Body of pancreas (tissue), 4 donors: ENCODE measurements at regions not wholly inside any gene's neighbourhood (a gene's known extent, or its start where the extent isn't known, plus 50 kb on each side); places are given as distances from the start of the nearest gene placed in this dataset.

ENCODE experiments used
- ATAC-seq: fragments of 150-250 bp; one replicate; pipeline ENCODE4 v1.9.1; 2016
- DNase-seq, 4 donors: peaks; one replicate each; pipeline ENCODE4 v3.0.0-alpha.2; 2019
- H3K27ac ChIP-seq, 4 donors: fragments of 200-600 bp; sonication (generic); 1 replicate in 3 of 4; 2 replicates in 1 of 4; pipeline versions ENCODE4 v1.5.1 to v1.6.1; 2016 to 2019; ENCODE audit warnings: mild to moderate bottlenecking in 1 of 4, mixed read lengths in 1 of 4, moderate library complexity in 1 of 4
- H3K27me3 ChIP-seq, 2 donors: fragments of 200-600 bp; sonication (generic); one replicate each; pipeline ENCODE4 v1.6.0; 2016; ENCODE audit warnings: mild to moderate bottlenecking in 1 of 2
- H3K36me3 ChIP-seq, 2 donors: fragments of 200-600 bp; sonication (generic); replicated peaks in 1 of 2; 2 replicates each; pipeline ENCODE4 v1.5.1; 2016; ENCODE audit warnings: low read depth in 2 of 2; ENCODE audit not compliant: insufficient read depth in 1 of 2
- H3K4me1 ChIP-seq: fragments of 200-600 bp; sonication (generic); one replicate; pipeline ENCODE4 v1.6.0; 2016
- H3K4me3 ChIP-seq, 2 donors: fragments of 200-600 bp; sonication (generic); 1 replicate in 1 of 2; 2 replicates in 1 of 2; pipeline ENCODE4 v1.5.1; 2016 to 2019
- H3K9me3 ChIP-seq, 3 donors: fragments of 200-600 bp; sonication (generic); 1 replicate in 2 of 3; 2 replicates in 1 of 3; pipeline ENCODE4 v1.5.1; 2016
- CTCF ChIP-seq, 7 experiments: fragments of 450-650 bp in 4 of 7; fragments of 200-600 bp in 3 of 7; sonication (generic) in 3 of 7; IDR thresholded peaks; one replicate each; pipeline ENCODE4 v1.5.1; 2016 to 2019; ENCODE audit warnings: antibody characterized with exemption in 7 of 7
- POLR2A ChIP-seq, 3 donors: fragments of 450-650 bp; IDR thresholded peaks; one replicate each; pipeline ENCODE4 v1.6.1; 2016; ENCODE audit warnings: antibody characterized with exemption in 3 of 3, mild to moderate bottlenecking in 2 of 3
- WGBS, 2 donors: methylation state at CpG; one replicate each; pipeline ENCODE4 v1.1.5; 2017; 5-methylcytosine and 5-hydroxymethylcytosine counted together
- intact Hi-C: fragments of 100-400 bp; cut with DNase I; formaldehyde crosslinking; loops from one replicate; pipeline ENCODE4 v1.15.1; 2023

GRCh38 chr21:18663663-18664062 is 260.1 kb upstream of the TMPRSS15 start:
- TF ChIP-seq POLR2A (IDR thresholded peaks at IDR 0.05) (no peak), CTCF (IDR thresholded peaks at IDR 0.05) (no peak)
- Histone ChIP-seq H3K4me1 (no peaks in the 10 kb centered on the region), H3K27ac (no peak overlapping the region), H3K9me3 (no peaks in the 10 kb centered on the region), H3K36me3 (no peaks in the 10 kb centered on the region), H3K4me3 (no peak overlapping the region), H3K27me3 (no peaks in the 10 kb centered on the region)
- intact Hi-C loops, result no loop called here
- WGBS, 2 donors, result 56 to 62% methylated on average over 3 of the region's 3 CpGs
- ATAC-seq, result no peak
- no peak for DNase-seq

GRCh38 chr21:18666725-18667124 is 263.1 kb upstream of the TMPRSS15 start:
- Histone ChIP-seq H3K27me3 (no peaks in the 10 kb centered on the region), H3K4me1 (no peaks in the 10 kb centered on the region), H3K27ac (no peak overlapping the region), H3K9me3 (no peaks in the 10 kb centered on the region), H3K4me3 (no peak overlapping the region), H3K36me3 (no peaks in the 10 kb centered on the region)
- 45 to 65% methylated on average over 1 of the region's 1 CpG for WGBS, 2 donors
- intact Hi-C loops, result no loop called here
- no peak for TF ChIP-seq POLR2A (IDR thresholded peaks at IDR 0.05)
- TF ChIP-seq CTCF (IDR thresholded peaks at IDR 0.05), result no peak
- DNase-seq (no peak), ATAC-seq (no peak)

- H3K27me3 ChIP-seq, result no peaks in the 10 kb centered on the region
- H3K27ac ChIP-seq, result no peak overlapping the region
- TF ChIP-seq POLR2A (IDR thresholded peaks at IDR 0.05) (no peak), CTCF (IDR thresholded peaks at IDR 0.05) (no peak)
- no peak overlapping the region for H3K4me3 ChIP-seq
- intact Hi-C loops, result no loop called here
- H3K4me1 ChIP-seq, result no peaks in the 10 kb centered on the region
- ATAC-seq, result no peak
- WGBS, 2 donors, result 39 to 58% methylated on average over 1 of the region's 1 CpG
- DNase-seq, result no peak
- H3K36me3 ChIP-seq, result no peaks in the 10 kb centered on the region
- H3K9me3 ChIP-seq, result no peaks in the 10 kb centered on the region
These were observed 270.2 kb upstream of the TMPRSS15 start for GRCh38 chr21:18673789-18674188.

- intact Hi-C loops, result no loop called here
- no peak for ATAC-seq
- no peak for TF ChIP-seq POLR2A (IDR thresholded peaks at IDR 0.05)
- TF ChIP-seq CTCF (IDR thresholded peaks at IDR 0.05), result no peak
These were observed 274.0 kb upstream of the TMPRSS15 start for GRCh38 chr21:18677632-18678031.

GRCh38 chr21:18705971-18706370 is 302.4 kb upstream of the TMPRSS15 start:
- intact Hi-C loops, result no loop called here
- Histone ChIP-seq H3K4me3 (no peak overlapping the region), H3K4me1 (no peaks in the 10 kb centered on the region), H3K9me3 (no peaks in the 10 kb centered on the region), H3K36me3 (no peaks in the 10 kb centered on the region), H3K27ac (no peak overlapping the region), H3K27me3 (no peaks in the 10 kb centered on the region)
- WGBS, 2 donors, result 29 to 37% methylated on average over 3 of the region's 3 CpGs
- DNase-seq (no peak), ATAC-seq (no peak)
- TF ChIP-seq CTCF (IDR thresholded peaks at IDR 0.05) (no peak), POLR2A (IDR thresholded peaks at IDR 0.05) (no peak)

More at GRCh38 chr21:18677632-18678031, 274.0 kb upstream of the TMPRSS15 start:
- no peak overlapping the region for H3K27ac ChIP-seq
- DNase-seq, result no peak
- no peaks in the 10 kb centered on the region for H3K27me3 ChIP-seq
- H3K9me3 ChIP-seq, result no peaks in the 10 kb centered on the region
- H3K36me3 ChIP-seq, result no peaks in the 10 kb centered on the region
- no peaks in the 10 kb centered on the region for H3K4me1 ChIP-seq
- H3K4me3 ChIP-seq, result no peak overlapping the region
